SK-N-SH (cell line): ENCODE measurements at regions not wholly inside any gene's neighbourhood (a gene's known extent, or its start where the extent isn't known, plus 50 kb on each side); places are given as distances from the start of the nearest gene placed in this dataset.

ENCODE experiments used
- CTCF ChIA-PET: fragments of 300-600, 350-600 bp; formaldehyde crosslinking; extraction: SDS; loops from one replicate; lab custom pipeline; 2021; lab: Yijun Ruan, JAX
- POLR2A ChIA-PET: fragments of 350-600 bp; sonication (Branson Sonifier 250); formaldehyde crosslinking; extraction: SDS; loops from one replicate; lab custom pipeline; 2020; ENCODE audit warnings: antibody characterized with exemption, inconsistent platforms; lab: Yijun Ruan, JAX
- DNase-seq: peaks from one replicate; pipeline ENCODE4 v3.0.0; 2012
- H2AFZ ChIP-seq: fragments of 200-600 bp; sonication (generic); 2 replicates; pipeline ENCODE4 v1.8.1; 2016; ENCODE audit warnings: antibody characterized with exemption, mild to moderate bottlenecking, low read depth
- H3F3A ChIP-seq: fragments of 200-600 bp; sonication (generic); replicated peaks from 2 replicates; pipeline ENCODE3; 2016; ENCODE audit warnings: antibody characterized with exemption, mild to moderate bottlenecking; ENCODE audit not compliant: insufficient read depth
- H3K27ac ChIP-seq, 2 experiments: fragments of 200-500 bp in 1 of 2; fragments of 200-600 bp in 1 of 2; sonication (Bioruptor generic) in 1 of 2; sonication (generic), shearing (Covaris generic) in 1 of 2; 2 replicates each; pipeline versions ENCODE4 v1.5.1 to v1.6.1; 2014 to 2016; ENCODE audit warnings: low read depth in 2 of 2, inconsistent platforms in 1 of 2, low read length in 1 of 2, mild to moderate bottlenecking in 1 of 2, mixed read lengths in 1 of 2
- H3K27me3 ChIP-seq: fragments of 200-600 bp; sonication (generic), shearing (Covaris generic); 2 replicates; pipeline ENCODE4 v1.6.1; 2016; ENCODE audit warnings: mixed run types; ENCODE audit not compliant: insufficient read depth
- H3K36me3 ChIP-seq, 2 experiments: fragments of 200-500 bp in 1 of 2; fragments of 200-600 bp in 1 of 2; sonication (Bioruptor generic) in 1 of 2; sonication (generic) in 1 of 2; replicated peaks in 1 of 2; 2 replicates each; pipeline versions ENCODE3 to v1.5.1; 2014 to 2016; ENCODE audit warnings: low read length in 1 of 2, mild to moderate bottlenecking in 1 of 2; ENCODE audit not compliant: insufficient read depth in 2 of 2, control insufficient read depth in 1 of 2
- H3K4me1 ChIP-seq, 2 experiments: fragments of 200-500 bp in 1 of 2; fragments of 200-600 bp in 1 of 2; sonication (Bioruptor generic) in 1 of 2; sonication (generic), shearing (Covaris generic) in 1 of 2; 2 replicates each; pipeline versions ENCODE4 v1.5.1 to v1.6.1; 2014 to 2016; ENCODE audit warnings: low read depth in 1 of 2, low read length in 1 of 2, mixed run types in 1 of 2; ENCODE audit not compliant: insufficient read depth in 2 of 2, control insufficient read depth in 1 of 2
- H3K4me2 ChIP-seq: fragments of 200-600 bp; sonication (generic), shearing (Covaris generic); 2 replicates; pipeline ENCODE4 v1.6.1; 2017; ENCODE audit warnings: mixed run types
- H3K4me3 ChIP-seq, 2 experiments: fragments of 200-500 bp in 1 of 2; fragments of 200-600 bp in 1 of 2; sonication (Bioruptor generic) in 1 of 2; sonication (generic), shearing (Covaris generic) in 1 of 2; 2 replicates each; pipeline versions ENCODE4 v1.5.1 to v1.8.1; 2014 to 2016; ENCODE audit warnings: low read depth in 2 of 2, inconsistent platforms in 1 of 2, low read length in 1 of 2, mild to moderate bottlenecking in 1 of 2, mixed read lengths in 1 of 2, moderate library complexity in 1 of 2
- H3K79me2 ChIP-seq: fragments of 200-600 bp; sonication (generic); 2 replicates; pipeline ENCODE4 v1.8.1; 2017; ENCODE audit warnings: mild to moderate bottlenecking; ENCODE audit not compliant: insufficient read depth
- H3K9ac ChIP-seq: fragments of 200-600 bp; sonication (generic); 2 replicates; pipeline ENCODE4 v1.6.1; 2017; ENCODE audit warnings: mixed run types
- H3K9me2 ChIP-seq: fragments of 200-600 bp; sonication (generic); 2 replicates; pipeline ENCODE4 v1.6.1; 2017; ENCODE audit warnings: mixed run types
- H3K9me3 ChIP-seq: fragments of 200-600 bp; sonication (generic); 2 replicates; pipeline ENCODE4 v1.6.1; 2017; ENCODE audit warnings: mixed run types, mild to moderate bottlenecking, moderate library complexity
- H4K20me1 ChIP-seq: fragments of 200-600 bp; sonication (generic); 2 replicates; pipeline ENCODE4 v1.6.1; 2017; ENCODE audit warnings: mild to moderate bottlenecking, mixed run types; ENCODE audit not compliant: insufficient read depth
- CHD2 ChIP-seq: fragments of 150-350 bp; IDR thresholded peaks from 2 replicates; pipeline ENCODE4 v1.6.1; 2018; ENCODE audit warnings: low read length; ENCODE audit not compliant: partially characterized antibody
- ELF1 ChIP-seq: IDR thresholded peaks from 2 replicates; pipeline ENCODE4 v1.4.0; 2012
- EZH2phosphoT487 ChIP-seq: fragments of 200-600 bp; sonication (generic); IDR thresholded peaks from 2 replicates; pipeline ENCODE4 v1.6.1; 2017; ENCODE audit warnings: low read depth, mixed run types, mild to moderate bottlenecking, antibody characterized with exemption, moderate library complexity, borderline replicate concordance
- GATA2 ChIP-seq: sonication (generic); formaldehyde crosslinking; IDR thresholded peaks from 2 replicates; pipeline ENCODE4 v1.5.0; 2020; ENCODE audit warnings: mild to moderate bottlenecking, missing genetic modification reagents
- JUND ChIP-seq: IDR thresholded peaks from 2 replicates; pipeline ENCODE4 v1.4.0; 2012
- MXI1 ChIP-seq: IDR thresholded peaks from 2 replicates; pipeline ENCODE4 v1.6.1; 2012; ENCODE audit warnings: mild to moderate bottlenecking, low read depth, low read length, improper control_type of control experiment
- NFIC ChIP-seq: IDR thresholded peaks from 2 replicates; pipeline ENCODE4 v1.4.0; 2012; ENCODE audit warnings: borderline replicate concordance
- NRF1 ChIP-seq: IDR thresholded peaks from 2 replicates; pipeline ENCODE4 v1.6.1; 2012; ENCODE audit warnings: low read depth, mild to moderate bottlenecking, low read length
- RXRA ChIP-seq: IDR thresholded peaks from 2 replicates; pipeline ENCODE4 v1.4.0; 2012; ENCODE audit warnings: low read depth, mild to moderate bottlenecking, borderline replicate concordance
- TAF1 ChIP-seq: IDR thresholded peaks from 2 replicates; pipeline ENCODE4 v1.6.1; 2012; ENCODE audit warnings: low read depth, mild to moderate bottlenecking, low read length, moderate library complexity, borderline replicate concordance
- TCF12 ChIP-seq: IDR thresholded peaks from 2 replicates; pipeline ENCODE4 v1.4.0; 2012
- TEAD4 ChIP-seq: IDR thresholded peaks from 2 replicates; pipeline ENCODE4 v1.4.0; 2012; ENCODE audit warnings: mild to moderate bottlenecking, borderline replicate concordance; ENCODE audit not compliant: insufficient read depth
- YY1 ChIP-seq: IDR thresholded peaks from 2 replicates; pipeline ENCODE4 v1.4.0; 2012; ENCODE audit warnings: low read depth, mild to moderate bottlenecking
- WGBS: methylation state at CpG from one replicate; pipeline ENCODE4 v1.1.6; 2017; ENCODE audit warnings: low lambda C conversion rate; 5-methylcytosine and 5-hydroxymethylcytosine counted together
- TF ChIP-seq, protein P1 (sequence below): IDR thresholded peaks from 2 replicates; pipeline ENCODE4 v1.6.1; 2012; ENCODE audit warnings: mild to moderate bottlenecking, low read depth, low read length, moderate library complexity
- TF ChIP-seq, protein P2 (sequence below): IDR thresholded peaks from 2 replicates; pipeline ENCODE4 v1.4.0; 2012; ENCODE audit warnings: low read depth, borderline replicate concordance
- TF ChIP-seq, protein P3 (sequence below): fragments of 150-350 bp; IDR thresholded peaks from 2 replicates; pipeline ENCODE4 v1.6.1; 2016; ENCODE audit warnings: mild to moderate bottlenecking, low read depth, low read length
- TF ChIP-seq, protein P4 (sequence below): fragments of 150-350 bp; IDR thresholded peaks from 2 replicates; pipeline ENCODE4 v1.6.1; 2017; ENCODE audit warnings: antibody characterized with exemption, low read length, low read depth, borderline replicate concordance

DNA sequence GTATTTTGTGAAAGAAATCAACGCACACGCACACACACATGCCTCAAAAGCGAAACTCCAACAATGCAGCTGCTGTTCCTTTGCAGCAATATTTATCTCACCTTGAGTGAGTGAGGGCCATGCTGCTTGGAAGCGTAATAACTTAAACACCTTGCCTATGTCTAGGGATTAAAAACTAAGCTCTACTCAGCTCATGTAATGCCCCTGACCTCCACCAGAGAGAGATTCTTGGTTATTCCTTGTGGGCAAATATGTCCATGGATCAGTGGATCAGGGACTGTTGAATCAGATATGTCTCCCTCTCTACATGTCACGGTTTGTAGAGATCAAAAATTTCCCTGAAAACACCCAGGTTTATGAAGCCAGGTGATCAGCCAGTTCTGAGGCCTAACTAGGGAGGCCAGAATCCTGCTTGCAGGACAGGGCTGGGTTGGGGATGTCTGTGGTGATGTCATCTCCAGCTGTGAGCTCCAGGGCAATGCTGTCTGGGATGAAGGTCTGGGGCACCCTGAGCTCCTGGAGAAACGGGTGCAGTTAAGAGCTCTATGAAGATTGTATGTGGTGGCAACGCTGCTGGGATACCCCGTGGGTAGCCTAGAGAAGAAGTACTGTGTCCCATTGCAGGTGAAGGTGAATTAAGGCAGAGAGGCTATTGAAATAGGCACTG is 149.4 kb downstream of the KCNJ12 start:
- Histone ChIP-seq H4K20me1 (no peaks in the 10 kb centered on the region), H3F3A (no peaks in the 10 kb centered on the region), H2AFZ (no peak overlapping the region), H3K9me2 (no peaks in the 10 kb centered on the region), H3K36me3 (no peaks in the 10 kb centered on the region), H3K27ac (no peak overlapping the region), H3K4me2 (no peak overlapping the region), H3K4me1 (no peaks in the 10 kb centered on the region; a peak in 1 of 4 replicates), H3K27me3 (no peaks in the 10 kb centered on the region; the same call in 1 of the 2 replicates), H3K9me3 (no peaks in the 10 kb centered on the region), H3K79me2 (no peaks in the 10 kb centered on the region), H3K4me3 (no peak overlapping the region), H3K9ac (no peak overlapping the region)
- CTCF ChIA-PET: interaction anchor here (0.7 to 6.4 kb wide), 6 partner anchors 13 to 245 kb away, joined by 3 to 61 read pairs (median 5); no protein-coding TSS in a partner anchor
- no peak for DNase-seq
- POLR2A ChIA-PET: no interaction called here
- WGBS: 83% methylated on average over 8 of the region's 8 CpGs
- TF ChIP-seq ELF1 (no peak), TEAD4 (no peak), MXI1 (no peak), NFIC (no peak), GATA2 (no peak), TCF12 (no peak), NRF1 (no peak), CHD2 (no peak), YY1 (no peak), TAF1 (no peak), EZH2phosphoT487 (no peak), JUND (no peak), RXRA (no peak)
- TF ChIP-seq, protein P1, sequence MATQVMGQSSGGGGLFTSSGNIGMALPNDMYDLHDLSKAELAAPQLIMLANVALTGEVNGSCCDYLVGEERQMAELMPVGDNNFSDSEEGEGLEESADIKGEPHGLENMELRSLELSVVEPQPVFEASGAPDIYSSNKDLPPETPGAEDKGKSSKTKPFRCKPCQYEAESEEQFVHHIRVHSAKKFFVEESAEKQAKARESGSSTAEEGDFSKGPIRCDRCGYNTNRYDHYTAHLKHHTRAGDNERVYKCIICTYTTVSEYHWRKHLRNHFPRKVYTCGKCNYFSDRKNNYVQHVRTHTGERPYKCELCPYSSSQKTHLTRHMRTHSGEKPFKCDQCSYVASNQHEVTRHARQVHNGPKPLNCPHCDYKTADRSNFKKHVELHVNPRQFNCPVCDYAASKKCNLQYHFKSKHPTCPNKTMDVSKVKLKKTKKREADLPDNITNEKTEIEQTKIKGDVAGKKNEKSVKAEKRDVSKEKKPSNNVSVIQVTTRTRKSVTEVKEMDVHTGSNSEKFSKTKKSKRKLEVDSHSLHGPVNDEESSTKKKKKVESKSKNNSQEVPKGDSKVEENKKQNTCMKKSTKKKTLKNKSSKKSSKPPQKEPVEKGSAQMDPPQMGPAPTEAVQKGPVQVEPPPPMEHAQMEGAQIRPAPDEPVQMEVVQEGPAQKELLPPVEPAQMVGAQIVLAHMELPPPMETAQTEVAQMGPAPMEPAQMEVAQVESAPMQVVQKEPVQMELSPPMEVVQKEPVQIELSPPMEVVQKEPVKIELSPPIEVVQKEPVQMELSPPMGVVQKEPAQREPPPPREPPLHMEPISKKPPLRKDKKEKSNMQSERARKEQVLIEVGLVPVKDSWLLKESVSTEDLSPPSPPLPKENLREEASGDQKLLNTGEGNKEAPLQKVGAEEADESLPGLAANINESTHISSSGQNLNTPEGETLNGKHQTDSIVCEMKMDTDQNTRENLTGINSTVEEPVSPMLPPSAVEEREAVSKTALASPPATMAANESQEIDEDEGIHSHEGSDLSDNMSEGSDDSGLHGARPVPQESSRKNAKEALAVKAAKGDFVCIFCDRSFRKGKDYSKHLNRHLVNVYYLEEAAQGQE: no peak
- TF ChIP-seq, protein P2, sequence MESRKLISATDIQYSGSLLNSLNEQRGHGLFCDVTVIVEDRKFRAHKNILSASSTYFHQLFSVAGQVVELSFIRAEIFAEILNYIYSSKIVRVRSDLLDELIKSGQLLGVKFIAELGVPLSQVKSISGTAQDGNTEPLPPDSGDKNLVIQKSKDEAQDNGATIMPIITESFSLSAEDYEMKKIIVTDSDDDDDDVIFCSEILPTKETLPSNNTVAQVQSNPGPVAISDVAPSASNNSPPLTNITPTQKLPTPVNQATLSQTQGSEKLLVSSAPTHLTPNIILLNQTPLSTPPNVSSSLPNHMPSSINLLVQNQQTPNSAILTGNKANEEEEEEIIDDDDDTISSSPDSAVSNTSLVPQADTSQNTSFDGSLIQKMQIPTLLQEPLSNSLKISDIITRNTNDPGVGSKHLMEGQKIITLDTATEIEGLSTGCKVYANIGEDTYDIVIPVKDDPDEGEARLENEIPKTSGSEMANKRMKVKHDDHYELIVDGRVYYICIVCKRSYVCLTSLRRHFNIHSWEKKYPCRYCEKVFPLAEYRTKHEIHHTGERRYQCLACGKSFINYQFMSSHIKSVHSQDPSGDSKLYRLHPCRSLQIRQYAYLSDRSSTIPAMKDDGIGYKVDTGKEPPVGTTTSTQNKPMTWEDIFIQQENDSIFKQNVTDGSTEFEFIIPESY: no peak
- TF ChIP-seq, protein P3, sequence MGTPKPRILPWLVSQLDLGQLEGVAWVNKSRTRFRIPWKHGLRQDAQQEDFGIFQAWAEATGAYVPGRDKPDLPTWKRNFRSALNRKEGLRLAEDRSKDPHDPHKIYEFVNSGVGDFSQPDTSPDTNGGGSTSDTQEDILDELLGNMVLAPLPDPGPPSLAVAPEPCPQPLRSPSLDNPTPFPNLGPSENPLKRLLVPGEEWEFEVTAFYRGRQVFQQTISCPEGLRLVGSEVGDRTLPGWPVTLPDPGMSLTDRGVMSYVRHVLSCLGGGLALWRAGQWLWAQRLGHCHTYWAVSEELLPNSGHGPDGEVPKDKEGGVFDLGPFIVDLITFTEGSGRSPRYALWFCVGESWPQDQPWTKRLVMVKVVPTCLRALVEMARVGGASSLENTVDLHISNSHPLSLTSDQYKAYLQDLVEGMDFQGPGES: no peak
- TF ChIP-seq, protein P4, sequence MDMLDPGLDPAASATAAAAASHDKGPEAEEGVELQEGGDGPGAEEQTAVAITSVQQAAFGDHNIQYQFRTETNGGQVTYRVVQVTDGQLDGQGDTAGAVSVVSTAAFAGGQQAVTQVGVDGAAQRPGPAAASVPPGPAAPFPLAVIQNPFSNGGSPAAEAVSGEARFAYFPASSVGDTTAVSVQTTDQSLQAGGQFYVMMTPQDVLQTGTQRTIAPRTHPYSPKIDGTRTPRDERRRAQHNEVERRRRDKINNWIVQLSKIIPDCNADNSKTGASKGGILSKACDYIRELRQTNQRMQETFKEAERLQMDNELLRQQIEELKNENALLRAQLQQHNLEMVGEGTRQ: no peak
